ENCODE measurements at regions not wholly inside any gene's neighbourhood (a gene's known extent, or its start where the extent isn't known, plus 50 kb on each side); places are given as distances from the start of the nearest gene placed in this dataset.

DNA sequence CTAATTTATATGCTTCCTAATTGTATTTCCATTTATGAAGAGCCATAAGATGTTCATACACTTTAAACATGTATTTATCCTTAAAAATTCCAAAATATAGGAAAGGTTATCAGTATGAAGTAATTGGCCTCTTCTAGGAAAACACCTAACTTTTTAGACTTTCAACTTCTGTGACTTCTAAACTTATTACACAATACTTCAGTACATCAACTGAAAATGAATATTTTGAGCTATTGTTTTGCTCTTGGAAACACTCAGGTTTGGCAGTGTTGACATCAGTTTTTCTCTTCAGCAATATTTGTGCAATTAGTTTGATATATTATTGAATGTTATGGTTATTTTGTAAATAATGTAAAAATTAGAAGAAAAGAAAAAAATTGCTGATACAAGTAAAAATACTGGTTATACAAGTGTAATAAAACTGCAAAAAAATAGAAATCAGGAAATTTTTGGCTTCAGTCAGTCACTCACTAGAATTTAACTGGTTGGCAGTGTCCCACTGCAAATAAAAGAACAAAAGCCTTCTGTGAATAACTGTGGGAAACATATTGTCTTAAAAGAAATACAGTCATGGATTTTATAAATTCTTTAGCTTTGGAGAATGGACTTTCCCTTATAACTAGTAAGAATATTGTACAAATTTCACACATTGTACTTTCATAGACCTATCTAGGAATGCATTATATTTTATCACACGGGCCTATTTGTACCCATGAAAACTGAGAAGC is 635.9 kb downstream of the TLE1 start:
- H3K36me3 ChIP-seq (ENCODE audit: low read depth), result no peaks in the 10 kb centered on the region
- H3K9me3 ChIP-seq, result no peaks in the 10 kb centered on the region
- intact Hi-C loops (cut with DNase I, micrococcal nuclease), result no loop called here
- no peak overlapping the region for H3K4me3 ChIP-seq
- DNase-seq (no peak), ATAC-seq (no peak)
- TF ChIP-seq, protein P1, sequence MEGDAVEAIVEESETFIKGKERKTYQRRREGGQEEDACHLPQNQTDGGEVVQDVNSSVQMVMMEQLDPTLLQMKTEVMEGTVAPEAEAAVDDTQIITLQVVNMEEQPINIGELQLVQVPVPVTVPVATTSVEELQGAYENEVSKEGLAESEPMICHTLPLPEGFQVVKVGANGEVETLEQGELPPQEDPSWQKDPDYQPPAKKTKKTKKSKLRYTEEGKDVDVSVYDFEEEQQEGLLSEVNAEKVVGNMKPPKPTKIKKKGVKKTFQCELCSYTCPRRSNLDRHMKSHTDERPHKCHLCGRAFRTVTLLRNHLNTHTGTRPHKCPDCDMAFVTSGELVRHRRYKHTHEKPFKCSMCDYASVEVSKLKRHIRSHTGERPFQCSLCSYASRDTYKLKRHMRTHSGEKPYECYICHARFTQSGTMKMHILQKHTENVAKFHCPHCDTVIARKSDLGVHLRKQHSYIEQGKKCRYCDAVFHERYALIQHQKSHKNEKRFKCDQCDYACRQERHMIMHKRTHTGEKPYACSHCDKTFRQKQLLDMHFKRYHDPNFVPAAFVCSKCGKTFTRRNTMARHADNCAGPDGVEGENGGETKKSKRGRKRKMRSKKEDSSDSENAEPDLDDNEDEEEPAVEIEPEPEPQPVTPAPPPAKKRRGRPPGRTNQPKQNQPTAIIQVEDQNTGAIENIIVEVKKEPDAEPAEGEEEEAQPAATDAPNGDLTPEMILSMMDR (IDR thresholded peaks at IDR 0.05), result no peak
- no peaks in the 10 kb centered on the region for H3K4me1 ChIP-seq (ENCODE audit: low read depth)

DNA sequence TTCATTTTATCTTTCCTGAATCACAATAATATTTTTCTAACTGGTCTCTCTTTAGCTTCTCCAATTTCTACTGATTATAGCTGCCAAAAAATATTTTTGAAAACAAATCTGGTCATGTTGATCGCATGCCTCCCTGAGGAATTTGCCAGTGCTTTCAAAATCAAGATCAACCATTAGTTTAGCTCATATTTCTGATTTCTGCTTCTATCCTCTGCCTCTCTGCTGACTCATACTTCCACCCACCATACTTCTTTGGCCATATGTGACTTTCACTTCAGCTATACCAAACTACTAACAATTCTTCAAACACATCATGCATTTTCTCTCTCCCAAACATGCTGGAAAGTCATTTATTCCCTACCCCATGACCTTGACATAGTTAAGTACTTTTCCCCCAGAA is 636.5 kb downstream of the TLE1 start:
- intact Hi-C loops (cut with DNase I, micrococcal nuclease), result no loop called here
- H3K36me3 ChIP-seq (ENCODE audit: low read depth), result no peaks in the 10 kb centered on the region
- TF ChIP-seq, protein P1 (IDR thresholded peaks at IDR 0.05), result no peak
- no peaks in the 10 kb centered on the region for H3K9me3 ChIP-seq
- no peak overlapping the region for H3K4me3 ChIP-seq
- no peaks in the 10 kb centered on the region for H3K4me1 ChIP-seq (ENCODE audit: low read depth)
- DNase-seq (no peak), ATAC-seq (no peak)

DNA sequence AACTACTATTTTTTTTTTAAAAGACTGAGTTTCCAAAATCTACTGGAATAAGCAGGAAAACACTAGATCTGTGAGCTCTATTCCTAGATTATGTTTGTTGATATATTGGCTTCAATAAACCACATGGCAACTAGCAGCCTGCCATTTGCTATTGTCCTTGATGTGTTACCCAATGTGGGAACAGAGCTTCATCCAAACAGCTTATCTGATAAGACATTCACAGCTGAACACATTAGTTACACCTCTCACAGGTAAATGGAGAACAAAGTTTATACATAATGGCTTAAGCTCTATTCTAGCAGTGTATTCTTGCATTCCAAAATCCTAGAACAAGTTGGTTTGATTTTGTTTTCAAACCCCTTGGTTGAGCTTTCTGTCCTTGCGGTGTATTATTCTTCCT is 642.1 kb downstream of the TLE1 start:
- no peak for DNase-seq
- H3K4me1 ChIP-seq (ENCODE audit: low read depth), result no peaks in the 10 kb centered on the region
- TF ChIP-seq, protein P1 (IDR thresholded peaks at IDR 0.05), result no peak

DNA sequence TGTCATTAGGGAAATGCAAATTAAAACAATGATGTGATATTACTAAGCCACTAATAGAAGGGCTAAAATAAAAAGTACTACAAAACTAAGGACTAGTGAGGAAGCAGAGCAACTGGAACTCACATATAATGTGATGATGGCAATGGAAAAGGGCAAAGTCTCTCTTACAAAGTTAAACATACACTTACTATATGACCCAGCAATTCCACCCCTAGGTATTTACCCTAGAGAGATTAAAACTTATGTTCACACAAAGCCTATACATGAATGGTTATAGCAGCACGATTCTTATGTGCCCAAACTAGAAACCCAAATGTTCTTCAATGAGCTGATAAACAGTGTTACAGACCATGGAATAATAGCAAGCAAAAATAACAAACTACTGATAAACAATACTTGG is 643.7 kb downstream of the TLE1 start:
- H3K4me1 ChIP-seq (ENCODE audit: low read depth), result no peaks in the 10 kb centered on the region
- no peak for DNase-seq
- intact Hi-C loops (cut with DNase I, micrococcal nuclease), result no loop called here
- ATAC-seq, result peak; percentile 73
- TF ChIP-seq, protein P1 (IDR thresholded peaks at IDR 0.05), result no peak
- H3K4me3 ChIP-seq, result no peak overlapping the region
- H3K9me3 ChIP-seq, result no peaks in the 10 kb centered on the region
- no peaks in the 10 kb centered on the region for H3K36me3 ChIP-seq (ENCODE audit: low read depth)

More for the DNA sequence above, 642.1 kb downstream of the TLE1 start:
- no peaks in the 10 kb centered on the region for H3K36me3 ChIP-seq (ENCODE audit: low read depth)
- no peak for ATAC-seq
- intact Hi-C loops (cut with DNase I, micrococcal nuclease), result no loop called here
- no peak overlapping the region for H3K4me3 ChIP-seq
- H3K9me3 ChIP-seq, result no peaks in the 10 kb centered on the region

DNA sequence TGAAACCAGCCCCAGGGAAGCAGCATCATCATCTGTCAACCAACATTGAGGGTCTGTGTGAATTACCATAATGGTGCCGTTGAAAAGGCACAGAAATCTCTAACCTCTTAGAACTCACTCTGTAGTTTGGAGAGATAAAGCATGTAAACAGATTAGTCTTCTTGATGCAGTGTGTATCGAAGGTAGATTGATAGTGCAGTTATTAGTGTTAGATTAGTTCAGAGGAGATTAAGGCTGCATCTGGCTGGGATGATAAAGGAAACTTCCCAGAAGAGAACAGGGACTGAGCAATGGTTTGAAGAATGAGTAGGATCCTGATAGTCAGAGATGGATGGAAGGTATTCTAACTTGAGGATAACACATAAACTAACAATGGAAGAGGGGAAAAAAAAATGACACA is 651.5 kb downstream of the TLE1 start:
- intact Hi-C loops (cut with DNase I, micrococcal nuclease), result no loop called here
- Histone ChIP-seq H3K36me3 (ENCODE audit: low read depth) (no peaks in the 10 kb centered on the region), H3K4me3 (no peak overlapping the region), H3K4me1 (ENCODE audit: low read depth) (no peaks in the 10 kb centered on the region), H3K9me3 (no peaks in the 10 kb centered on the region)
- TF ChIP-seq, protein P1 (IDR thresholded peaks at IDR 0.05), result no peak
- ATAC-seq, result no peak
- no peak for DNase-seq

DNA sequence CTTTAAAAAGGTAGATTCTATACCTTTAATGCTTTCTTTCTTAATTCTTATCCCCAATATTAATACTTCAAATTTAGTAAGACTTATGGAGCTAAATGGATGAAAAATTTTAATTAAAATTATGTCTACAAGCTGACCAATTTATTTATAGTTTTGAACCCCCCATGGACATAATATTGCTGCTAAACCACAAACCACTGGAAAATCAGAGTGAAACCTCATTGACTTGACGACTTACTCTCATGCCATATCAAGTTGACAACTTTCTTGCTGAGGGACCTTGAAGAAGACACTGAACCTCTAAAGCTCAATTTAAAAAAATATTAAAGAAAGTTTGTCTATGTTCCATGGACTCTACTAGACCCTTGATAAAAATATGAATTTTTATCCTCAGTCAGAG is 653.7 kb downstream of the TLE1 start:
- no peak for DNase-seq
- ATAC-seq, result no peak
- Histone ChIP-seq H3K36me3 (ENCODE audit: low read depth) (no peaks in the 10 kb centered on the region), H3K4me3 (no peak overlapping the region), H3K4me1 (ENCODE audit: low read depth) (no peaks in the 10 kb centered on the region), H3K9me3 (no peaks in the 10 kb centered on the region)
- TF ChIP-seq, protein P1 (IDR thresholded peaks at IDR 0.05), result no peak
- intact Hi-C loops (cut with DNase I, micrococcal nuclease), result no loop called here
